ENCODE measurements at regions not wholly inside any gene's neighbourhood (a gene's known extent, or its start where the extent isn't known, plus 50 kb on each side); places are given as distances from the start of the nearest gene placed in this dataset.
"Not testable (repeated sequence)": the region's sequence is repeated elsewhere in the genome, so short reads cannot be mapped to it uniquely, and the experiment has no call there.

DNA sequence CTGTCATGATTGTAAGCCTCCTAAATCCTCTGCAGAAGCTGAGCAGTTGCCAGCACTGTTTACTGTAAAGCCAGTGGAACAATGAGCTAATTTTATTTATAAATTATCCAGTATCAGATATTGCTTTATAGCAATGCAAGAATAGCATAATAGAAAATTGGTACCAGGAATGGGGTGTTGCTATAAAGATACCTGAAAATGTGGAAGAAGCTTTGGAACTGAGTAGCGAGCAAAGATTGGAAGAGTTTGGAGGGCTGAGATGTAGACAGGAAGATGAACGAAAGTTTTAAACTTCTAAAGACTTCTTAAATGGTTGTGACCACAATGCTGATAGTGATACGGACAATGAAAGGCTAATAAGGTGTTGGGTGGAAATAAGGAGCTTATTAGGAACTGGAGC, 917.4 kb upstream of the POT1 start:
- DNase-seq, result no peak

DNA sequence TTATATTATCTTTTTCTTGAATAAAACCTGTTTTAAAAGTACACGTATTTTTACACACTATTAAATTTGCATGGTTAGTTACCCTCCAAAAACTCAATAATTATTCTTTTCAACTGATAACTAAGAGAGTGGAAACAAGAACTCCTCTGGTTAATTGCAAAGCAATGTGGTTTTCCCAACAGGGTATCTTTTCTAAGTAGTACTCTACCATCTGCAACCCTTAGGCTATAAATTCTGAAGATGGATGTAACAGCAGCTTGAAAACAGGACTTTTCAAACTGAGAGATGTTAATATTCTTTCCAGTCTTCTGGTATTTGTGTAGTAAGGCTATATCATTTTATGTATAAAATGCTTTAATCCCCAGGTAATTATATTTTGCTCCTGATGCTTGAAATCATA, 916.1 kb upstream of the POT1 start:
- no peak for DNase-seq

DNA sequence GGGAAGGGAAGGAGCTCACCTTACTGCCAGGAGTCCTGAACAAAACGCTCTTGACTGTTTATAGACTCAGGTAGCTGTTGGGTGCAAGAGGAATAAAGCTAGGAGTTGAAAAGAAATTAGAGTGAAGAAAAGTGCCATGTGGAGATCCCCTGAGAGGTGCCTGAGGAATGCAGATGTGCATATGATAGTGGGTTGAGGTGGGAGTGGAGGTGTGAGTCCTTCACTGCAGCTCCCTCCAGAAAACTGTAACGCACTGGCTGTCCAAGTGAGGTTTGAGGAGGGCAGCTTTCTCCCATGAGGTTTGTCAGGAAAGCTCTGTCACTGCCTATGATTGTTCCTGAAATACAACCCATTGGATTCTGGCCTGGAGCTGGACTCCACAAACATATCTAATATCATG, 904.8 kb upstream of the POT1 start:
- no peak for DNase-seq

DNA sequence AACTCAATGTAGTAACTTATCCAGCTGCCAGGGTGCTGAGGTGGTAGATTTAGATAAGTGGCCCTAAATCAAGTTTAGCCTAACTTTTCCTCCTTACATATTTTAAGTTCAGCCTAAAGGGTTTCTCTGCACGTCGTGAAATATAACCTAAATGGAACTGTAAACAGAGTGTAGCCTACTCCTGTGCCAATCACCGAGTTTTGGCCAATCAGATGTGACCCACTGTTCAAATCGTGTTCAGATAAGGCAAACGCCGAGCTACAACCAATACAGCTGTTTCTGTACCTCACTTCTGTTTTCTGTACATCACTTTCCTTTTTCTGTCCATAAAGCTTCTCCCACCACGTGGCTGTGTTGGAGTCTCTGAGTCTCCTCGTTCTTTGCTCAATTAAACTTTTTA, 904.2 kb upstream of the POT1 start:
- no peak for DNase-seq

DNA sequence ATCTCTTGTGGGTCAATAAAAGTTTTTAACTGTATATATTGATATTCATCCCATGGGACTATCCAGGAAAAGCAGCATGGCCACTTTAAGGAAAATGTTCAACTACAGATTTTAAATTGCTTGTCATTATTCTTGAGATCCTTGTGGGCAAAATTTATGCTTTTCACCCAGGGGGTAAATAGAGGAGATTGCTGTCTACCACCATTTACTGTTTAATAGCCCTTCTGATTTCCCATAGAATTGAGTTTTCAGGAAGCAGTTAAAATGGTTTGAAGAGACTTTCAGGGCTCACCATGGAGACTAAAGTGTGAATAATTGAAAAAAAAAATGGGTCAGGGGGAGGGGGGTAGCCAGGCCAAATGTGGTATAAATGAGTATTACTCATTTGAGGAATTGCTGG, 901.1 kb upstream of the POT1 start:
- DNase-seq, result no peak

DNA sequence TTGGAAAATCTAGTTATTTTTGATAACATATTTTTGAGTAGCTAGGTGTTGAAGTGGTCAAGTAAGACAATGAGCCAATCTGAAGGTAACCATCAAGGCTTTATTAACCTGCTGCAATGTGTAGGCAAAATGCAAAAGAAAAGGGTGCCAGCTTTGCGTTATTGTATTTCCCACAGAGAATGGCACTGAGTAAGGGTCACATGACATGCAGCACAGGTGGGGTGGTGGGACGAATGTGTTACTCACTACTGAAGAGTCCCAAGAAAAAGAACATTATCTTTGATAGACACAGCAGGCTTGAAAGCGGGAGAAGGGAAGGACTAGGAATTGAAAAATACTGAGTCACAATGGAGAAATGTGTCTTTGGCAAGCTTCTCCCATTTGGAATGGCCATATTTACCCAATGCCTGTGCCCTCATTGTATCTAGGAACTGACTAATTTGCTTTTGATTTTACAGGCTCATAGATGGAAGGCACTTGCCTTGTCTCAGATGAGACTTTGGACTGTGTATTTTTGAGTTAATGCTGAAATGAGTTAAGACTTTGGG, 898.6 kb upstream of the POT1 start:
- DNase-seq, result no peak

DNA sequence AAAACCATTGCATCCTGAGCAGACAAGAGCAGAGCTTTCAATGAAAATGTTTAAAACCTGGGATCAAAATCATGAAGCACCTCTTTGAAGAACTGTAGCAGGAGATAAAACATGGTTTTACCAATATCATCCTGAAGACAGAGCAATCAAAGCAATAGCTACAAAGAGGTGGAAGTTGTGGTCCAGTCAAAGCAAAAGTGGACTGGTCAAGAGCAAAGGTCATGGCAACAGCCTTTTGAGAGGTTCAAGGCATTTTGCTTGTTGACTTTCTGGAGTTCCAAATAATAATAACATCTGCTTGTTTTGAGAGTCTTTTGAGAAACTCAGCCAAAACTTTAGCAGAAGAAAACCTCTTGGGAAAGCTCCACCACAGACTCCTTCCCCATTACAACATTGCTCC, 893.9 kb upstream of the POT1 start:
- no peak for DNase-seq

DNA sequence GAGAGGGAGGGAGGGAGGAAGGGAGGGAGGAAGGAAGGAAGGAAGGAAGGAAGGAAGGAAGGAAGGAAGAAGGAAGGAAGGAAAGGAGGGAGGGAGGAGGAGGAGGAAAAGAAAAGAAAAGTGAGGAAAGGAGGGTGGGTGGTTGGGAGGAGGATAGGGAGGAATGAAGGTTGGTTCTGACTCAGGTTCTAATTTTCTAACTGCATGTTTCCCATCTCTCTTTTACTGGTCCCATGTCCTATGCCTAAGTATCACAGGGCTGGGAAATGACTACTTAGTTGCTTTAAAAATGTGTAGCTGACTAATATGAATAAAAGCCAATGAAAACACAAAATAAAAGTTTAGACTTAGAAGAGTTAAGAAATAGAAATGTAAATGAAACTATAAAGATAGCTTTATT, 890.9 kb upstream of the POT1 start:
- DNase-seq, result no peak

DNA sequence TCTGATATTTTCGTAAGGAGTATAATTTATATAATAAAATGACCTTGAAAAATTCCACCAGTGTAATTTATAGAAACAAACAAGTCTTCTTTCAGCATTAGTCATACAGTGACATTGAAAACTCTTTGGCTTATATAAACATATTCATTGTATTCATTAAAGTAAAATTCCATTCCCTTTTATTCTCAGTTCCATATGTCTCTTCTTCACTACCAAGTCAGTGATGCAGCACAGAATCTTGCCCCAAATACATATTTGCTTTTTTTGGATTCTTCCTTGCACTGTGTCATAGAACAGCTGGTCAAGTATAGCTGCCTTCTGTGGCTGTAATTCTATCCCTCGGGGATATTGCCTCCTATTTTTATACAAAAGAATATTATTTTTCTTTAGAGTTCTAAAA, 884.5 kb upstream of the POT1 start:
- DNase-seq, result peak in 1 of 56 donors; percentile 1

DNA sequence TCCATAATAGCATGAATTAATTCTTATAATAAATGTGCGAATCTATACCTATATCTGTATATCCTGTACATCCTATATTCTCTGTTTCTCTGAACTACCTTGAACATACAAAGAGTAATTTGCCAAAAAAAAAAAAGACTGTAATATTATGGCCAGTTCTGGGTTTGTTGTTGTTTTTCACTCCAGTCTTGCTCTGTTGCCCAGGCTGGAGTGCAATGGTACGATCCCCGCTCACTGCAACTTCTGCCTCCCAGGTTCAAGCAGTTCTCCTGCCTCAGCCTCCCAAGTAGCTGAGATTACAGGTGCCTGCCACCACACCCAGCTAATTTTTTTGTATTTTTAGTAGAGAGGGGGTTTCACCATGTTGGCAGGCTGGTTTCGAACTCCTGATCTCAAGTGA, 876.9 kb upstream of the POT1 start:
- DNase-seq, result not testable (repeated sequence)

DNA sequence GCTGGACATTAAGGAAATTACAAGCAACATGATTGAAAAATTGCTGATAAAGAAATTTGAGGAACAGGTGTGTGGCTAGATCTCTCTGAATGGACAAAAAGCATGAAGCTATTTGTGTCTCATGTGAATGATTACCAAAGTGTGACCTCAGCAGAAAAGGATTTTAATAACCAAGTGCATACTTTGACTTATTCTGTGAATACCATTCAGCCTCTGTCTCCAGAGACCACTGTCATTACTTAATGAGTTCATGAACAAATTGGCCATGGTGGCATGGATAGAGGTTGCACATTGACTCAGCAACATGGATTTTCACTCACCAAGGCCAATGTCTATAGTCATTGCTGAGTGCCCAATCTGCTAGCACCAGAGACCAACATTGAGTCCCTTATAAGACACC, 874.6 kb upstream of the POT1 start:
- no peak for DNase-seq

DNA sequence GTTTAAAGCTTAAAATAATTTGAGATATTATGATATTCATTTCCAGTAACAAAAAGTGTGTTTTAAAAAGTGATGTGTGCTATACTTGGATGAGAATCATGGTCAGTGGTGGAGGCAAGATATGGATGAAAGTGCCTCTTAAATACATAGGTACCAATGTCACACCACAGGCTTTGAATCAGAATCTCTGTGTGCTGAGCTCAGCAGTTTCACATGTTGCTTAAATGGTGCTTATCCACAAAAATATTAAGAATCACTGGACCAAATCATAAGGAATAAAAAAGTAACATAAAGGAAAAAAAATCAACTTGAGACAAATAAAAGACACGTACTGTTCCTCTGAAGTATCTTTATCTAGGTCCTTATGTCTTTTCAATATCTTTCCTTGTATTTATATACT, 850.5 kb upstream of the POT1 start:
- DNase-seq, result no peak

DNA sequence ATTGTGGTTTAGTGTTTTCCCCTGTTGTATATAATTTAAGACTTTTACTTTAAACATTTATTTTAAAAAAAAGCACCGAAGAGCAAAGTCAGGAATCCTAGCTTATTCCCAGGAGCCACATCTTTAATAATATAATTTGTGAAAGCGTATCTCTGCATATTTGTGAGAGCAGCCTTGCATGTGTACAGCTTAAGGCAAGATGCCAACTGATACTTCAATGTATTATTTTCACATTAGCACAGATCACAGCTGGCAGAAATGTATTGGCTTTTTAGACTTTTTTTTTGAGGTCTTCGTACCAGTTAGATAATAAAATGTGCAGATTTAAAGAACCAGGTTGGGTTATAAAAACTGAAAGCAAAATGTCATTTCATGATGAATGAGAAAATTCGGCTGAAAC, 845.7 kb upstream of the POT1 start:
- no peak for DNase-seq

DNA sequence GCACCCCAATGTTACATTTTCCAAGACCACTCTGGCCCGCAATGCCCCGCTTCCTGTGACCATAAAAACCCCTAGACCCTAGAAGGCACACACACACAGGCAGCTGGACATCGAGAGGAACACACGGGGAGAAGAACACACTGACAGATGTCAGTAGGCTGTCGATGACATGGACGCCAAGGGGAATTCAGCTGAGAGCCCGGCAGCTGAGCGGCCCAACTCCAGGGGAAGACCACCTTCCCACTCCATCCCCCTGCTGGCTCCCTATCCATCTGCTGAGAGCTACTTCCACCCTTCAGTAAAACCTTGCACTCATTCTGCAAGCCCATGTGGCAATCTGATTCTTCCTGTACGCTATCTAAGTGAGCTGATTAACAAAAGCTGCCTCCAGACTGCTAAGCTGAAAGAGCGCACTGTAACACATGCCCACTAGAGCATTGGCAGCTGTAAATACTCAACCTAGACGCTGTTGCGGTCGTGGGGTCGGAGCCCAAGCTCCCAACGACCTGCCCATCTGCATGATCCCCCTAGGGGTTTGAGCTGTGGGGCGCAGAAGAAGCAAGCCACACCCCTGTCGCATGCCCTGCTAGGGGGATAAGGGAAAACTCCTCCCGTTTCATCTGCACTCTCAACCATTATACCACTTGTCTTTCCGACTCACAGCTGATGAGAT, 843.6 kb upstream of the POT1 start:
- no peak for DNase-seq

DNA sequence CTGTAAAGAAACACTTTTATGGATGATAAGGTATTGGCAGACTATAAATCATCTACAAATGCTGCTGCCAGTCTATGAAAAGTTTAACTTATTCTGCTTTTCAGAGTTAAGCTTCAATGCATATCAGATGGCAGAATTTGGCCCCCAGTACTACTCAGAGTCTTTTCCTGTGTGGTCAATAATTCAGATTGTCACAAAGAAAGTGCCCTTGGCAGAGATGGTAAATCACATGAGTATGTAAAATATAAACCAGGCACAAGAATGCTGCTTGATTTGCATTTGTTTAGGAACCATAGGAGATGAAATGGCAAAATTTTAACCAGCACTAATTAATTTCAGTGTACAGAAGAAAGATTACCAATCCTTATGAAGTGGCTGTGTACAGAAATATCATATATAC, 818.3 kb upstream of the POT1 start:
- DNase-seq, result no peak

DNA sequence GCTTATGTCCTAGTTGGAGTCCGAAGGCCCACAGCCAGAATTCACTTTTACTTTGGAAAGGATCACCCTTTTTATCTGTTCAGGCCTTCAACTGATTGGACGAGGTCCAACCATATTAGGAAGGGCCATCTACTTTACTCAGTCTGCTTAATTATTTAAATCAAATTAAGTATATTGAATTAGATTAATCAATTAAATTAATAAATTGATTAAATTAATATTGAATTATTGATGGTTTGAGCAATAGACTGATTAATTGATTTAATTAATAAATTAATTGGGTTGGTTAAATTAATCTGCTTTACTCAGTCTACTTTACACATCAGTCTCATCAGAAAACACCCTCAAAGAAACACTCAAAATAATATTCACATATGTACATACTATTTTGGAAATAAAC, 816.9 kb upstream of the POT1 start:
- DNase-seq, result no peak

DNA sequence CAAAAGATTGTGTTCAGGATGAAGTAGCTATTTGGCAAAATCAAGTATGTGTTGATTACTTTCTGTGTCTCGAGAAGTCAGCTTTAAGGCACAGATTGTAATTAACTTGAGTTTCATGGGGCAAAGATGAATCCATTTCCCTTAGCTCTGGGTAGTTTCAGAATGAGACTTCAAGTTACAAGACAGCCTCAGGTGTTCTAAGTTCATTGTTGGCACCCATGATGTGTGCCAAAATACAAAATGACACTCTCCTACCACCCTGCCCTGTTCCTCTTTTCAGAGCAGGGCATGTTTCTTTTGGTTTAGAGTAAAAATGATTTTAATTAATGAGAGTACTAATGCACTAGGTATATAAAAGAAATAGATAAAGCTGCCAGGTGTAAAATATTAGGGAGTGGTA, 797.6 kb upstream of the POT1 start:
- no peak for DNase-seq

DNA sequence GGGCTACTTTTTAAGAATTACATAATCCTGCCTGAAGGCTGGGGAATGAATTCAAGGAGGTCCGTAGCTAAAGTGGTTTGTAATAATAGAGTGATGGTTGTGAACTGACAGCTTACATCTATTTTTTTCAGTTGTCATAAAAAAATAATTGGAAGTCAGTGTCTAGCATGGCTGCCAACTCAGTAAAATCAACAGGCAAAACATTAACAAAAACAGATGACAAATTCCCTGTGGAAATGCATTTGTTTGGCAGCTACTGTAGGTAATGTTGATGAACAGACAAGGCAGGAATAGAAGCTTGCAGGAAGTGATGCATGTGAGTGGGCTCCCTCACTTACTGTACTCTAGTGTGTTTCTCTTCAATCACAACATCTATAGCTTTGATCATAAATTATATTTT, 766.0 kb upstream of the POT1 start:
- DNase-seq, result no peak

DNA sequence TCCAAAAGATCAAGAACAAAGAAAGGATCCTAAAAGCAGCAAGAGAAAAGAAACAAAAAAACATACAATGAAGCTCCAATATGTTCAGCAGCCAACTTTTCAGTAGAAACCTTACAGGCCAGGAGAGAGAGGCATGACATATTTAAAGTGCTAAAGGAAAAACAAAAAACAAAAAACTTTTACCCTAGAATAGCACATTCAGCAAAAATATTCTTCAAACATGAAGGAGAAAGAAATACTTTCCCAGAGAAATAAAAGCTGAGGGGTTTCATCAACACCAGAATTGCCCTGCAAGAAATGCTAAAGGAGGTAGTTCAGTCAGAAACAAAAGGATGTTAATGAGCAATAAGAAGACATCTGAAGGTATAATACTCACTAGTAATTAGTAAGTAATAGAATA, 753.5 kb upstream of the POT1 start:
- no peak for DNase-seq

DNA sequence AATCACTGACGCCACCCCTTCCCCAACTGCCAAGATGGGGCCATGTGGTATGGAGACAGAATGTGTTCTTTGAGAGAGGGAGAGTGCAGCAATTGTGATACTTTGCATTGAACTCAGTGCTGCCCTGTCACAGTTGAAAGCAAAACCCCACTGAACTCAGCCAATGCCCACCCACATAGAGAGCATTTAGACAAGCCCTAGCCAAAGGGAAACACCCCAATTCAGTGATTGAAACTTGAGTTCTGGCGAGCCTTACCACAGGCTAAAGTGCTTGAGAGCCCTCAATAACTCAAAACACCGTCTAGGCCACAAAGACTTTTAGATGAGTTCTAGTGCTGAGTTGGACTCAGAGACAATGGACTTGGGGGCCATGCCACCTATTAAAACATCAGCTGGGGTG, 751.9 kb upstream of the POT1 start:
- no peak for DNase-seq

DNA sequence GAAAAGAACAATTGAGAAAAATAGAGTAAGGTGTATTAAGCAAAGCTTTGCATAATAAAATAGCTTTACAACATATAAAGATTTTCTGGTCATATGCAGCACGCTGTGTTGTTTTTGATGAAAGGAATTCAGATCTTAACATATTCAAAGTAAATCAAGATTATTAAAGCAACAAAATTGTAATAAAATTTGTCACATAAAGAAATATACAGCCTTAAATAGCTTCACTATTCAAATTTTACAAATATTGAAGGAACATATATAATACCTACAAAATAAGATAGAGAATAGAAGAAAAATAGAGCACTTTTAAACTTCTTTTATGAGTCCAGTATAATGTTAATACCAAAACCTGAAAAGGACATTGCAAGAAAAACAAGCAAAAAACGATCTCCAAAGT, 749.1 kb upstream of the POT1 start:
- DNase-seq, result no peak

DNA sequence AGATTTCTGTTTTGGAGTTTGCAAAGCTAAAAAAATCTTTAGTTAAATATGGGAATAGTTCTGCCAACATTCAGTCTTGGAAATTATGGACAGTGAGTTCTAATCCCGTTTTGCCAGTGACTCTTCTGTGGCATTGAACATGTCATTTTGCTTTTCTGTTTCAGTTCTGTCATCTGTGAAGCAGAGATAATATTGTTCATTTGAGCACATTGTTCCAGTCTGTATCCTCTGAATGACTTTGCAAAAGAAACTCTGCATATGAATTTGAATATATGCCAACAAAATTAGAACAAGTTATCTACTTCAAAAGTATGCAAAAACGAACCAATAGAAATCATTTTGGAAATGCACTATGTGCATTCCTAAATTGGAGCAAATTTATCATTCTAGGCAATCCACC, 746.0 kb upstream of the POT1 start:
- no peak for DNase-seq

DNA sequence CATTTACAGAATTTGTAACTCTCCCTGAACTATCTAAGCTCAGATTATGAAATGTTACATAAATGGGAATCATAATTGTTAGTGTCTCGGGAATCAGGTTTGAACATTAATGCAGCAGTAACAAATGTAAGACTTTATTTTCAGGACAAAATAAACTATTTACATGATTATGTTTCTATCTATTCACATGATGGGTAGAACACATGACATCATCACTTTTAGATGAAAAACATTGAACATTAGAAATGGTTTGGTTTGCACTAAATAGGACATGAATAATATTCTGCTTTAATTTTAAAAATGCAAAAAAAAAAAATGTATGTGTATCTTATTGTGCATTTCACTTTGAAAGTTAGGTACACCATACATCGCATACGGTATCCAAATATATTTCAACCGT, 745.5 kb upstream of the POT1 start:
- DNase-seq, result no peak

DNA sequence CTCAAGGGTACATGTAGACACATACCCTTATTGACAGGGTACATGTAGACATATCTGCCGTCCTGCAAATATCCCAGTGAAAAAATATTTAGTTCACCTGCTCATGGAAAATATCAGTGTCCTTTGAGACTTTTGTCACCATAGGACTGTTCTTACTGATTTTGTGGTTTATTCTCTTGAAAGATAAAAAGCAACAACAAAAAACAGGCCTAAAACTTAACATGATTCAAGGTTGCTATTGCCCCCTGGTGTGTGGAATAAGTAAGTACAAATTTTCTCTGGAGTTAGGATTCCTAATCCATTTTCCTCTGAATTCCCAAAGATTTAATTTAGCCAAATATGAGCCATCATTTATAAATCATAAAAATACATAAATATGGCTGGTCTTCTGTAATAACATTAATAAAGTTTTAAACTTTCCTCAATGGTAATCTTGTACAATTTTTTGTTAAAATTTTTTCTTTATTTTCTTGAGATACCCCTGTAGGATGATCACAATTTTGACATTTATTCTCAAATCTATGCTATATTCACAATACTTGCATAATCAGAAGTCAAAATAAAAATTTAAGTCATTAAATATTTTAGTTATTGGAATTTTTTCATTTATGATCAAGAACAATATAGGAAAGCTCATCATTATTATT, 741.4 kb upstream of the POT1 start:
- no peak for DNase-seq

All from amygdala (tissue), 56 donors.